ENCODE measurements at regions not wholly inside any gene's neighbourhood (a gene's known extent, or its start where the extent isn't known, plus 50 kb on each side); places are given as distances from the start of the nearest gene placed in this dataset.
A peak's percentile ranks its signal among the peaks of the same experiment; 100 is the strongest.

GRCh38 chr5:82345108-82345507 lies 67.0 kb upstream of the RPS23 start:
- Histone ChIP-seq H3K36me3 (ENCODE audit: insufficient read depth, low read length) (no peaks in the 10 kb centered on the region), H3K27me3 (ENCODE audit: insufficient read depth, low read length, poor library complexity, severe bottlenecking) (no peaks in the 10 kb centered on the region), H3K9ac (ENCODE audit: low read depth, low read length, poor library complexity, severe bottlenecking) (no peak overlapping the region), H3K4me1 (ENCODE audit: insufficient read depth, low read length, poor library complexity, severe bottlenecking) (peaks cover 20% of the 10 kb centered on the region), H3K79me2 (ENCODE audit: insufficient read depth, low read length) (no peaks in the 10 kb centered on the region), H2AFZ (ENCODE audit: low read length) (no peak overlapping the region; the same call in 1 of the 2 replicates), H3K4me3 (ENCODE audit: low read length, poor library complexity, severe bottlenecking) (no peak overlapping the region), H3K4me2 (ENCODE audit: low read depth, low read length, poor library complexity, severe bottlenecking) (no peak overlapping the region), H3K9me2 (replicated peaks; ENCODE audit: low read depth, low read length) (no peaks in the 10 kb centered on the region), H3K9me3 (ENCODE audit: insufficient read depth, low read depth, low read length) (no peaks in the 10 kb centered on the region), H3F3A (ENCODE audit: low read depth) (no peaks in the 10 kb centered on the region), H4K20me1 (ENCODE audit: insufficient read depth, low read length, poor library complexity, severe bottlenecking) (no peaks in the 10 kb centered on the region)
- TF ChIP-seq EZH2phosphoT487 (IDR thresholded peaks at IDR 0.05; ENCODE audit: borderline replicate concordance): no peak
- TF ChIP-seq, protein P1, sequence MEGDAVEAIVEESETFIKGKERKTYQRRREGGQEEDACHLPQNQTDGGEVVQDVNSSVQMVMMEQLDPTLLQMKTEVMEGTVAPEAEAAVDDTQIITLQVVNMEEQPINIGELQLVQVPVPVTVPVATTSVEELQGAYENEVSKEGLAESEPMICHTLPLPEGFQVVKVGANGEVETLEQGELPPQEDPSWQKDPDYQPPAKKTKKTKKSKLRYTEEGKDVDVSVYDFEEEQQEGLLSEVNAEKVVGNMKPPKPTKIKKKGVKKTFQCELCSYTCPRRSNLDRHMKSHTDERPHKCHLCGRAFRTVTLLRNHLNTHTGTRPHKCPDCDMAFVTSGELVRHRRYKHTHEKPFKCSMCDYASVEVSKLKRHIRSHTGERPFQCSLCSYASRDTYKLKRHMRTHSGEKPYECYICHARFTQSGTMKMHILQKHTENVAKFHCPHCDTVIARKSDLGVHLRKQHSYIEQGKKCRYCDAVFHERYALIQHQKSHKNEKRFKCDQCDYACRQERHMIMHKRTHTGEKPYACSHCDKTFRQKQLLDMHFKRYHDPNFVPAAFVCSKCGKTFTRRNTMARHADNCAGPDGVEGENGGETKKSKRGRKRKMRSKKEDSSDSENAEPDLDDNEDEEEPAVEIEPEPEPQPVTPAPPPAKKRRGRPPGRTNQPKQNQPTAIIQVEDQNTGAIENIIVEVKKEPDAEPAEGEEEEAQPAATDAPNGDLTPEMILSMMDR (conservative IDR thresholded peaks at IDR 0.05; ENCODE audit: low read length): no peak

- Histone ChIP-seq H3K9ac (ENCODE audit: low read depth, low read length, poor library complexity, severe bottlenecking) (no peak overlapping the region), H3F3A (ENCODE audit: low read depth) (no peaks in the 10 kb centered on the region), H3K9me3 (ENCODE audit: insufficient read depth, low read depth, low read length) (no peaks in the 10 kb centered on the region), H3K9me2 (replicated peaks; ENCODE audit: low read depth, low read length) (no peaks in the 10 kb centered on the region), H3K4me3 (ENCODE audit: low read length, poor library complexity, severe bottlenecking) (no peak overlapping the region), H3K4me1 (ENCODE audit: insufficient read depth, low read length, poor library complexity, severe bottlenecking) (peaks cover 20% of the 10 kb centered on the region), H3K4me2 (ENCODE audit: low read depth, low read length, poor library complexity, severe bottlenecking) (peak overlapping the region; percentile 34), H2AFZ (ENCODE audit: low read length) (peak overlapping the region; percentile 31; the same call in 1 of the 2 replicates), H3K36me3 (ENCODE audit: insufficient read depth, low read length) (no peaks in the 10 kb centered on the region), H4K20me1 (ENCODE audit: insufficient read depth, low read length, poor library complexity, severe bottlenecking) (no peaks in the 10 kb centered on the region), H3K27me3 (ENCODE audit: insufficient read depth, low read length, poor library complexity, severe bottlenecking) (no peaks in the 10 kb centered on the region), H3K79me2 (ENCODE audit: insufficient read depth, low read length) (no peaks in the 10 kb centered on the region)
- TF ChIP-seq, protein P1 (conservative IDR thresholded peaks at IDR 0.05; ENCODE audit: low read length): no peak
- no peak for TF ChIP-seq EZH2phosphoT487 (IDR thresholded peaks at IDR 0.05; ENCODE audit: borderline replicate concordance)
Measured at GRCh38 chr5:82341325-82341724, 63.2 kb upstream of the RPS23 start.

- Histone ChIP-seq H3K79me2 (ENCODE audit: insufficient read depth, low read length) (no peaks in the 10 kb centered on the region), H3K9me2 (replicated peaks; ENCODE audit: low read depth, low read length) (no peaks in the 10 kb centered on the region), H3K27me3 (ENCODE audit: insufficient read depth, low read length, poor library complexity, severe bottlenecking) (no peaks in the 10 kb centered on the region), H4K20me1 (ENCODE audit: insufficient read depth, low read length, poor library complexity, severe bottlenecking) (no peaks in the 10 kb centered on the region), H3F3A (ENCODE audit: low read depth) (no peaks in the 10 kb centered on the region), H3K9ac (ENCODE audit: low read depth, low read length, poor library complexity, severe bottlenecking) (no peak overlapping the region), H3K4me2 (ENCODE audit: low read depth, low read length, poor library complexity, severe bottlenecking) (peak overlapping the region; percentile 34), H3K4me1 (ENCODE audit: insufficient read depth, low read length, poor library complexity, severe bottlenecking) (peaks cover 20% of the 10 kb centered on the region), H3K36me3 (ENCODE audit: insufficient read depth, low read length) (no peaks in the 10 kb centered on the region), H3K9me3 (ENCODE audit: insufficient read depth, low read depth, low read length) (no peaks in the 10 kb centered on the region), H2AFZ (ENCODE audit: low read length) (peak overlapping the region; percentile 31; the same call in 1 of the 2 replicates), H3K4me3 (ENCODE audit: low read length, poor library complexity, severe bottlenecking) (no peak overlapping the region)
- TF ChIP-seq, protein P1 (conservative IDR thresholded peaks at IDR 0.05; ENCODE audit: low read length): no peak
- TF ChIP-seq EZH2phosphoT487 (IDR thresholded peaks at IDR 0.05; ENCODE audit: borderline replicate concordance): no peak
Measured at GRCh38 chr5:82340799-82341198, 62.6 kb upstream of the RPS23 start.

Measured in Loucy (cell line).